HG03575 (cell line): ENCODE measurements at regions not wholly inside any gene's neighbourhood (a gene's known extent, or its start where the extent isn't known, plus 50 kb on each side); places are given as distances from the start of the nearest gene placed in this dataset.

ENCODE experiments used
- ATAC-seq: cut with Tn5 transposase; IDR thresholded peaks from one replicate; pipeline ENCODE4 v1.9.1; 2021; ENCODE audit not compliant: unreplicated experiment, insufficient number of reproducible peaks, low FRiP score; ENCODE audit errors: extremely low read depth

- ATAC-seq = no peak
These were observed 72.0 kb downstream of the ALX1 start for GRCh38 chr12:85352016-85352415.

GRCh38 chr12:85356596-85357385 is 76.8 kb downstream of the ALX1 start:
- no peak for ATAC-seq

- no peak for ATAC-seq
These were observed 77.6 kb downstream of the ALX1 start for GRCh38 chr12:85357609-85358008.

GRCh38 chr12:85358715-85359114 is 78.7 kb downstream of the ALX1 start:
- ATAC-seq = no peak

GRCh38 chr12:85363382-85364190 is 83.6 kb downstream of the ALX1 start:
- no peak for ATAC-seq

GRCh38 chr12:85367936-85368335 is 87.9 kb downstream of the ALX1 start:
- no peak for ATAC-seq

- ATAC-seq = no peak
These were observed 89.5 kb downstream of the ALX1 start for GRCh38 chr12:85369365-85370154.

GRCh38 chr12:85373045-85373444 is 93.0 kb downstream of the ALX1 start:
- ATAC-seq = no peak

- ATAC-seq = no peak
These were observed 95.0 kb downstream of the ALX1 start for GRCh38 chr12:85374981-85375380.

- no peak for ATAC-seq
These were observed 105.4 kb downstream of the ALX1 start for GRCh38 chr12:85385406-85385805.

GRCh38 chr12:85390266-85390665 is 110.2 kb downstream of the ALX1 start:
- no peak for ATAC-seq

- no peak for ATAC-seq
These were observed 112.5 kb downstream of the ALX1 start for GRCh38 chr12:85392508-85392907.

- ATAC-seq = no peak
These were observed 113.6 kb downstream of the ALX1 start for GRCh38 chr12:85393606-85394005.

GRCh38 chr12:85394065-85394464 is 114.0 kb downstream of the ALX1 start:
- ATAC-seq = no peak

- ATAC-seq = no peak
These were observed 114.8 kb downstream of the ALX1 start for GRCh38 chr12:85394809-85395208.

- ATAC-seq = no peak
These were observed 125.2 kb downstream of the ALX1 start for GRCh38 chr12:85405262-85405661.

GRCh38 chr12:85405781-85406522 is 125.9 kb downstream of the ALX1 start:
- no peak for ATAC-seq

GRCh38 chr12:85413266-85413665 is 133.2 kb downstream of the ALX1 start:
- ATAC-seq = no peak

- ATAC-seq = no peak
These were observed 142.7 kb downstream of the ALX1 start for GRCh38 chr12:85422762-85423161.
